Ovary (tissue), 3 donors: ENCODE measurements at regions not wholly inside any gene's neighbourhood (a gene's known extent, or its start where the extent isn't known, plus 50 kb on each side); places are given as distances from the start of the nearest gene placed in this dataset.

ENCODE experiments used
- CTCF ChIP-seq, 3 donors: fragments of 450-650 bp in 2 of 3; fragments of 200-600 bp in 1 of 3; IDR thresholded peaks; one replicate each; pipeline versions ENCODE4 v1.5.1 to v1.8.0; 2016 to 2022; ENCODE audit warnings: antibody characterized with exemption in 3 of 3, mild to moderate bottlenecking in 1 of 3
- EP300 ChIP-seq: sonication (generic); formaldehyde crosslinking; IDR thresholded peaks from one replicate; pipeline ENCODE4 v1.6.1; 2017; ENCODE audit warnings: antibody characterized with exemption
- donor health status: DM: no; HTN: no; CAD: no.

GRCh38 chr1:222382171-222382570 lies 165.7 kb downstream of the HHIPL2 start:
- TF ChIP-seq CTCF (IDR thresholded peaks at IDR 0.05) = no peak
- no peak for TF ChIP-seq EP300
